Loucy (cell line): ENCODE measurements at regions not wholly inside any gene's neighbourhood (a gene's known extent, or its start where the extent isn't known, plus 50 kb on each side); places are given as distances from the start of the nearest gene placed in this dataset.

Experiments
- CTCF ChIP-seq: fragments of 200-600 bp; sonication (generic); conservative IDR thresholded peaks from 2 replicates; pipeline ENCODE4 v1.5.1; 2014; ENCODE audit warnings: mild to moderate bottlenecking, antibody characterized with exemption, low read length
- EZH2phosphoT487 ChIP-seq: fragments of 200-600 bp; IDR thresholded peaks from 2 replicates; pipeline ENCODE4 v1.6.1; 2018; ENCODE audit warnings: antibody characterized with exemption, mild to moderate bottlenecking, moderate library complexity, borderline replicate concordance

- TF ChIP-seq CTCF: no peak
- TF ChIP-seq EZH2phosphoT487: no peak
These were observed 82.0 kb upstream of the JAK1 start for GRCh38 chr1:65048335-65048734.
